K562 (cell line): ENCODE measurements at regions not wholly inside any gene's neighbourhood (a gene's known extent, or its start where the extent isn't known, plus 50 kb on each side); places are given as distances from the start of the nearest gene placed in this dataset.

Source experiments
- HDAC3 ChIP-seq: fragments of 450-650 bp; IDR thresholded peaks from 2 replicates; pipeline ENCODE4 v1.6.1; 2018; ENCODE audit warnings: borderline replicate concordance, mild to moderate bottlenecking, moderate library complexity; ENCODE audit not compliant: partially characterized antibody
- TF ChIP-seq, protein P1 (sequence below): fragments of 200-600 bp; sonication (generic); IDR thresholded peaks from one replicate; pipeline ENCODE4 v1.6.1; 2012; ENCODE audit warnings: mild to moderate bottlenecking, low read depth, low read length, inconsistent platforms

DNA sequence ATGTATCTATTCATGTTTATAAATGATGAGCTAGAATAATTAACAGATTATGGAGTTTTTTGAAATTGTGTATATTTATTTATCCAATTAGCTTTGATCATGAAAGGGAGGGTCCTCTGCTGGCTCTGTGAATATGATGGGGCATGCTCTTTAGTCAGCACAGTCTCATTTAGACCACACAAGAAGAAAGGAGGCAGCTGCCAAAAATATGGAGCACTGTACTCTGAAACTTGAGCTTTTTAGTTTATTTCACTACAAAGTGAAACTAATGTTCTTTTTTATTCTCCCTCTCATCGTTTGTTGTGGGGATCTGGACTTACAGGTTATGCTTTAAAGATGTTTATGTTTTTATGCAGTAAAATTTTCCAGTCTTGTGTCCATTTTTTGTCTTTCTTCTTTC lies 266.9 kb upstream of the GULP1 start (continued):
- TF ChIP-seq, protein P1, sequence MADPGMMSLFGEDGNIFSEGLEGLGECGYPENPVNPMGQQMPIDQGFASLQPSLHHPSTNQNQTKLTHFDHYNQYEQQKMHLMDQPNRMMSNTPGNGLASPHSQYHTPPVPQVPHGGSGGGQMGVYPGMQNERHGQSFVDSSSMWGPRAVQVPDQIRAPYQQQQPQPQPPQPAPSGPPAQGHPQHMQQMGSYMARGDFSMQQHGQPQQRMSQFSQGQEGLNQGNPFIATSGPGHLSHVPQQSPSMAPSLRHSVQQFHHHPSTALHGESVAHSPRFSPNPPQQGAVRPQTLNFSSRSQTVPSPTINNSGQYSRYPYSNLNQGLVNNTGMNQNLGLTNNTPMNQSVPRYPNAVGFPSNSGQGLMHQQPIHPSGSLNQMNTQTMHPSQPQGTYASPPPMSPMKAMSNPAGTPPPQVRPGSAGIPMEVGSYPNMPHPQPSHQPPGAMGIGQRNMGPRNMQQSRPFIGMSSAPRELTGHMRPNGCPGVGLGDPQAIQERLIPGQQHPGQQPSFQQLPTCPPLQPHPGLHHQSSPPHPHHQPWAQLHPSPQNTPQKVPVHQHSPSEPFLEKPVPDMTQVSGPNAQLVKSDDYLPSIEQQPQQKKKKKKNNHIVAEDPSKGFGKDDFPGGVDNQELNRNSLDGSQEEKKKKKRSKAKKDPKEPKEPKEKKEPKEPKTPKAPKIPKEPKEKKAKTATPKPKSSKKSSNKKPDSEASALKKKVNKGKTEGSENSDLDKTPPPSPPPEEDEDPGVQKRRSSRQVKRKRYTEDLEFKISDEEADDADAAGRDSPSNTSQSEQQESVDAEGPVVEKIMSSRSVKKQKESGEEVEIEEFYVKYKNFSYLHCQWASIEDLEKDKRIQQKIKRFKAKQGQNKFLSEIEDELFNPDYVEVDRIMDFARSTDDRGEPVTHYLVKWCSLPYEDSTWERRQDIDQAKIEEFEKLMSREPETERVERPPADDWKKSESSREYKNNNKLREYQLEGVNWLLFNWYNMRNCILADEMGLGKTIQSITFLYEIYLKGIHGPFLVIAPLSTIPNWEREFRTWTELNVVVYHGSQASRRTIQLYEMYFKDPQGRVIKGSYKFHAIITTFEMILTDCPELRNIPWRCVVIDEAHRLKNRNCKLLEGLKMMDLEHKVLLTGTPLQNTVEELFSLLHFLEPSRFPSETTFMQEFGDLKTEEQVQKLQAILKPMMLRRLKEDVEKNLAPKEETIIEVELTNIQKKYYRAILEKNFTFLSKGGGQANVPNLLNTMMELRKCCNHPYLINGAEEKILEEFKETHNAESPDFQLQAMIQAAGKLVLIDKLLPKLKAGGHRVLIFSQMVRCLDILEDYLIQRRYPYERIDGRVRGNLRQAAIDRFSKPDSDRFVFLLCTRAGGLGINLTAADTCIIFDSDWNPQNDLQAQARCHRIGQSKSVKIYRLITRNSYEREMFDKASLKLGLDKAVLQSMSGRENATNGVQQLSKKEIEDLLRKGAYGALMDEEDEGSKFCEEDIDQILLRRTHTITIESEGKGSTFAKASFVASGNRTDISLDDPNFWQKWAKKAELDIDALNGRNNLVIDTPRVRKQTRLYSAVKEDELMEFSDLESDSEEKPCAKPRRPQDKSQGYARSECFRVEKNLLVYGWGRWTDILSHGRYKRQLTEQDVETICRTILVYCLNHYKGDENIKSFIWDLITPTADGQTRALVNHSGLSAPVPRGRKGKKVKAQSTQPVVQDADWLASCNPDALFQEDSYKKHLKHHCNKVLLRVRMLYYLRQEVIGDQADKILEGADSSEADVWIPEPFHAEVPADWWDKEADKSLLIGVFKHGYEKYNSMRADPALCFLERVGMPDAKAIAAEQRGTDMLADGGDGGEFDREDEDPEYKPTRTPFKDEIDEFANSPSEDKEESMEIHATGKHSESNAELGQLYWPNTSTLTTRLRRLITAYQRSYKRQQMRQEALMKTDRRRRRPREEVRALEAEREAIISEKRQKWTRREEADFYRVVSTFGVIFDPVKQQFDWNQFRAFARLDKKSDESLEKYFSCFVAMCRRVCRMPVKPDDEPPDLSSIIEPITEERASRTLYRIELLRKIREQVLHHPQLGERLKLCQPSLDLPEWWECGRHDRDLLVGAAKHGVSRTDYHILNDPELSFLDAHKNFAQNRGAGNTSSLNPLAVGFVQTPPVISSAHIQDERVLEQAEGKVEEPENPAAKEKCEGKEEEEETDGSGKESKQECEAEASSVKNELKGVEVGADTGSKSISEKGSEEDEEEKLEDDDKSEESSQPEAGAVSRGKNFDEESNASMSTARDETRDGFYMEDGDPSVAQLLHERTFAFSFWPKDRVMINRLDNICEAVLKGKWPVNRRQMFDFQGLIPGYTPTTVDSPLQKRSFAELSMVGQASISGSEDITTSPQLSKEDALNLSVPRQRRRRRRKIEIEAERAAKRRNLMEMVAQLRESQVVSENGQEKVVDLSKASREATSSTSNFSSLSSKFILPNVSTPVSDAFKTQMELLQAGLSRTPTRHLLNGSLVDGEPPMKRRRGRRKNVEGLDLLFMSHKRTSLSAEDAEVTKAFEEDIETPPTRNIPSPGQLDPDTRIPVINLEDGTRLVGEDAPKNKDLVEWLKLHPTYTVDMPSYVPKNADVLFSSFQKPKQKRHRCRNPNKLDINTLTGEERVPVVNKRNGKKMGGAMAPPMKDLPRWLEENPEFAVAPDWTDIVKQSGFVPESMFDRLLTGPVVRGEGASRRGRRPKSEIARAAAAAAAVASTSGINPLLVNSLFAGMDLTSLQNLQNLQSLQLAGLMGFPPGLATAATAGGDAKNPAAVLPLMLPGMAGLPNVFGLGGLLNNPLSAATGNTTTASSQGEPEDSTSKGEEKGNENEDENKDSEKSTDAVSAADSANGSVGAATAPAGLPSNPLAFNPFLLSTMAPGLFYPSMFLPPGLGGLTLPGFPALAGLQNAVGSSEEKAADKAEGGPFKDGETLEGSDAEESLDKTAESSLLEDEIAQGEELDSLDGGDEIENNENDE = no peak
- TF ChIP-seq HDAC3 = no peak
- TF ChIP-seq, all 486 proteins: peak for 0
